DOHH2 (cell line): ENCODE measurements at regions not wholly inside any gene's neighbourhood (a gene's known extent, or its start where the extent isn't known, plus 50 kb on each side); places are given as distances from the start of the nearest gene placed in this dataset.

ENCODE experiments used
- H3F3A ChIP-seq: fragments of 200-600 bp; sonication (generic), shearing (Covaris generic); 2 replicates; pipeline ENCODE4 v1.6.0; 2016; ENCODE audit warnings: antibody characterized with exemption, mild to moderate bottlenecking; ENCODE audit not compliant: control insufficient read depth, insufficient read depth
- H3K27ac ChIP-seq: fragments of 200-600 bp; sonication (generic); 2 replicates; pipeline ENCODE4 v1.5.1; 2014; ENCODE audit warnings: low read depth, mild to moderate bottlenecking, low read length, moderate library complexity
- H3K27me3 ChIP-seq: fragments of 200-600 bp; sonication (generic); 2 replicates; pipeline ENCODE4 v1.6.1; 2014; ENCODE audit warnings: mild to moderate bottlenecking, low read length, mixed read lengths; ENCODE audit not compliant: control insufficient read depth
- H3K36me3 ChIP-seq: fragments of 200-600 bp; sonication (generic); 2 replicates; pipeline ENCODE4 v1.6.1; 2014; ENCODE audit warnings: mild to moderate bottlenecking, low read length, moderate library complexity, mixed read lengths; ENCODE audit not compliant: control insufficient read depth
- H3K4me1 ChIP-seq: fragments of 200-600 bp; sonication (generic); 2 replicates; pipeline ENCODE4 v1.6.1; 2014; ENCODE audit warnings: mild to moderate bottlenecking, low read length, mixed read lengths; ENCODE audit not compliant: control insufficient read depth
- H3K4me2 ChIP-seq: fragments of 200-600 bp; sonication (generic); 2 replicates; pipeline ENCODE4 v1.6.0; 2014; ENCODE audit warnings: mild to moderate bottlenecking, low read length, moderate library complexity
- H3K4me3 ChIP-seq: fragments of 200-600 bp; sonication (generic); 2 replicates; pipeline ENCODE4 v1.5.1; 2014; ENCODE audit warnings: mild to moderate bottlenecking, low read length, mixed read lengths
- H3K79me2 ChIP-seq: fragments of 200-600 bp; sonication (generic); 2 replicates; pipeline ENCODE4 v1.6.1; 2014; ENCODE audit warnings: mild to moderate bottlenecking, low read length, mixed read lengths; ENCODE audit not compliant: control insufficient read depth
- H3K9me2 ChIP-seq: fragments of 200-600 bp; sonication (generic); replicated peaks from 2 replicates; pipeline ENCODE4 v1.6.1; 2014; ENCODE audit warnings: mild to moderate bottlenecking, low read length, mixed read lengths; ENCODE audit not compliant: control insufficient read depth
- H3K9me3 ChIP-seq: fragments of 200-600 bp; sonication (generic); 2 replicates; pipeline ENCODE4 v1.6.1; 2014; ENCODE audit warnings: antibody characterized with exemption, low read length, mixed read lengths; ENCODE audit not compliant: control insufficient read depth, insufficient read depth
- H4K20me1 ChIP-seq: fragments of 200-600 bp; sonication (generic); 2 replicates; pipeline ENCODE4 v1.6.0; 2014; ENCODE audit warnings: low read depth, mild to moderate bottlenecking, antibody characterized with exemption, low read length, moderate library complexity; ENCODE audit not compliant: control insufficient read depth, insufficient read depth
- CTCF ChIP-seq: fragments of 200-600 bp; sonication (generic); IDR thresholded peaks from one replicate; pipeline ENCODE4 v1.5.1; 2014; ENCODE audit warnings: antibody characterized with exemption, mild to moderate bottlenecking, low read depth, low read length; ENCODE audit not compliant: poor library complexity, severe bottlenecking
- EZH2phosphoT487 ChIP-seq: fragments of 200-600 bp; sonication (generic); IDR thresholded peaks from 2 replicates; pipeline ENCODE4 v1.6.1; 2017; ENCODE audit warnings: borderline replicate concordance, mild to moderate bottlenecking, antibody characterized with exemption, low read length, moderate library complexity, mixed read lengths

GRCh38 chr7:94276795-94277194 lies 117.9 kb upstream of the COL1A2 start:
- H3K4me1 ChIP-seq = no peaks in the 10 kb centered on the region
- H3K4me2 ChIP-seq = no peak overlapping the region
- H3K4me3 ChIP-seq = no peak overlapping the region
- TF ChIP-seq CTCF (peak; percentile 41), EZH2phosphoT487 (no peak)
- H3K36me3 ChIP-seq = no peaks in the 10 kb centered on the region
- no peaks in the 10 kb centered on the region for H3F3A ChIP-seq
- H4K20me1 ChIP-seq = no peaks in the 10 kb centered on the region
- no peak overlapping the region for H3K27ac ChIP-seq
- no peaks in the 10 kb centered on the region for H3K9me2 ChIP-seq
- 0 out of 2 replicates have a peak, but pooled peaks cover 3% of the 10 kb centered on the region for H3K27me3 ChIP-seq
- H3K79me2 ChIP-seq = no peaks in the 10 kb centered on the region
- H3K9me3 ChIP-seq = no peaks in the 10 kb centered on the region

- TF ChIP-seq EZH2phosphoT487 (no peak), CTCF (no peak)
- Histone ChIP-seq H3K4me1 (no peaks in the 10 kb centered on the region), H3K36me3 (no peaks in the 10 kb centered on the region), H3K9me2 (no peaks in the 10 kb centered on the region), H3K4me3 (no peak overlapping the region), H3K79me2 (no peaks in the 10 kb centered on the region), H3K4me2 (no peak overlapping the region), H3K27me3 (0 out of 2 replicates have a peak, but pooled peaks cover 4% of the 10 kb centered on the region), H3K27ac (no peak overlapping the region), H4K20me1 (no peaks in the 10 kb centered on the region), H3K9me3 (no peaks in the 10 kb centered on the region), H3F3A (no peaks in the 10 kb centered on the region)
Measured at GRCh38 chr7:94277236-94277635, 117.5 kb upstream of the COL1A2 start.

GRCh38 chr7:94280851-94281250 lies 113.8 kb upstream of the COL1A2 start:
- TF ChIP-seq EZH2phosphoT487 = no peak
- TF ChIP-seq CTCF = no peak
- H3K4me1 ChIP-seq = no peaks in the 10 kb centered on the region
- no peaks in the 10 kb centered on the region for H4K20me1 ChIP-seq
- H3K27me3 ChIP-seq = 0 out of 2 replicates have a peak, but pooled peaks cover 2% of the 10 kb centered on the region
- no peaks in the 10 kb centered on the region for H3K79me2 ChIP-seq
- H3K4me3 ChIP-seq = no peak overlapping the region
- no peak overlapping the region for H3K27ac ChIP-seq
- no peaks in the 10 kb centered on the region for H3K9me2 ChIP-seq
- H3K4me2 ChIP-seq = no peak overlapping the region
- no peaks in the 10 kb centered on the region for H3F3A ChIP-seq
- no peaks in the 10 kb centered on the region for H3K9me3 ChIP-seq
- no peaks in the 10 kb centered on the region for H3K36me3 ChIP-seq

- no peaks in the 10 kb centered on the region for H3K9me3 ChIP-seq
- H3K4me3 ChIP-seq = no peak overlapping the region
- no peaks in the 10 kb centered on the region for H3K79me2 ChIP-seq
- TF ChIP-seq EZH2phosphoT487 (no peak), CTCF (no peak)
- no peaks in the 10 kb centered on the region for H3K4me1 ChIP-seq
- H3K27me3 ChIP-seq = 0 out of 2 replicates have a peak, but pooled peaks cover 2% of the 10 kb centered on the region
- H3K36me3 ChIP-seq = no peaks in the 10 kb centered on the region
- no peaks in the 10 kb centered on the region for H3F3A ChIP-seq
- no peaks in the 10 kb centered on the region for H3K9me2 ChIP-seq
- H3K4me2 ChIP-seq = no peak overlapping the region
- H4K20me1 ChIP-seq = no peaks in the 10 kb centered on the region
- H3K27ac ChIP-seq = no peak overlapping the region
Measured at GRCh38 chr7:94284104-94284503, 110.6 kb upstream of the COL1A2 start.
